GM21786 (cell line): ENCODE measurements at regions not wholly inside any gene's neighbourhood (a gene's known extent, or its start where the extent isn't known, plus 50 kb on each side); places are given as distances from the start of the nearest gene placed in this dataset.
"Not testable (repeated sequence)": the region's sequence is repeated elsewhere in the genome, so short reads cannot be mapped to it uniquely, and the experiment has no call there.

Experiments
- ATAC-seq: cut with Tn5 transposase; IDR thresholded peaks from one replicate; pipeline ENCODE4 v1.9.1; 2021; ENCODE audit not compliant: unreplicated experiment

DNA sequence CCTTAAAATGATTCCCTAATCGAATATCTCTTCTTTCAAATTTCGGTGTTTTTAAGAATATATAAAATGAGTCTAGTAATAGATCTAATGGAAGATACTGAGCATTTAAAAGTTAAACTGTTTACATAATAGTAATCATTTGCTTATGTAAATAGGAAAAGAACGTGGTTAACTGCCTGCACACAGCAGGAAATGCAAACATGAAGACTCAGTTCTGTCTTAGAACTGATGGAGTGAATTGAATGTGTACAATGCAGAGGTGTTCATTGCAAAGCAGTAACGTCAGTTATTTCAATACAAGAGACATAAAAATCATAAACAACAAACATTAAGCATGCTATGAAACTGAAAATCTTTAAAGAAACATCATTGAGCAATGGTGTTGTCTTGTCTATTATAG, 359.4 kb upstream of the ADAMTS5 start:
- no peak for ATAC-seq

DNA sequence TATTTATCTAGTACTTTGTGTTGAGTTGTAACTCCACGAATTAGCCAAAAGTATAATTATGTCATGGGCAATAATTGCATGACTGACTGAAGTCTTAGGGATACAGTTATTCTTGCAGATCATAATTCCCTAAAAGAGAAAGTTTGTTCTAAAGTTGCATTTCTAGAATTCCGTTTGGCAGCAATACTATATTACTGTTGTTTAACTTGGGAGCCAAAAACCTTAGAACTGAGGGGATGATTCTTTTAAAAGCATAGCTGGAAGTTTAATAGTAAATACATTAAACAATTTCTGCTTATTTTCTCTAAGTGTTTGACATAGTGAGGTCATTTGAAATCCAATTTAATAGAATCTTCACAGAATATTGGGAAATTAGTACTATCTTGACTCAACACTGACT, 356.4 kb upstream of the ADAMTS5 start:
- ATAC-seq: no peak

DNA sequence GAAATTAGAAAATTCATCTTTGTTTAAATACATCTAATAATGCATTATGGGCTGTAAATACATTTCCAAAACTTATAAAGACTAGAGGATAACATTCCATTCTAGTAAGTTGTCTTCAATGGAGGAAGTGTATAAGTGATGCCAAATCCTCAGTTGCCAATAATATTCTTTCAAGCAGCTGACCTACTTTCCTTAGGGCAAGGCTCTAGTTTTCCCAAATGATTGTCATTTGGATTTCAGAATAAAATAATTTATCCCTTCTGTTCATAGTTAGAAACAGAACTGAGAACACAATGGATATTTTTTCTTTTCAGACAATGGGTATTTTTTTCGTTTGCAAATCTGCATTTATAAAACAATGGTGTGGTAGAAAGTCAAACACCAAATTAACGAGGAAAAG, 354.9 kb upstream of the ADAMTS5 start:
- ATAC-seq: no peak

DNA sequence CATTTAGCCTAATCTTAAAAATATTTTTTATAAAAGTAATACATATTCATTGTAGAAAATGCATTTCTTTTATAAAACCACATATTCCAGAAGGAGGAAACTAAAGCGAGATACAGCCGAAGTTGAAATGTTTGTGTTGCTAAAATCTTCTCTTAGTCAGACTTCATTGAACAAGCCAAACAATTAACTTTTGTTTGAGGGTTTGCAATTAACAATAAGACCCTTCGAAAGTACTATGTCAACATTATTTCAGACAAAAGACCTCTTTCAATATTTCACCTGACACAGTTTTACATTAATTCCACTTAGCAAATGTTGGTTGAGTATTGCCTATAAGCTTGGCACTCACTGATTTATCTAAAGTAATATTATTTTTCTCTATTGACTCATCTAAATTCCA, 354.0 kb upstream of the ADAMTS5 start:
- ATAC-seq: no peak

DNA sequence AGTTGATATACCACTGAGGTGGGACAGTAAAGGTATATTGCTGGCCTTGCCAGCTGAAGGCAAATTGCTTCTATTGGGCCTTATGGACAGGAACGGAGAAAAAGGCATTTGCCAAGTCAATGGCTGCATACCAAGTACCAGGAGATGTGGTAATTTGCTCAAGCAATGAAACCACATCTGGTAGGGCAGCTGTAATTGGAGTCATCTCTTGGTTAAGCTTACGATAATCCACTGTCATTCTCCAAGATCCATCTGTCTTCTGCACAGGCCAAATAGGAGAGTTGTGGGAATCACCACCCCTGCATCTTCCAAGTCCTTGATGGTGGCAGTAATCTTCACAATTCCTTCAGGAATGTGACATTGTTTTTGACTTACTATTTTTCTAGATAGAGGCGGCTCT, 350.7 kb upstream of the ADAMTS5 start:
- ATAC-seq: not testable (repeated sequence)

DNA sequence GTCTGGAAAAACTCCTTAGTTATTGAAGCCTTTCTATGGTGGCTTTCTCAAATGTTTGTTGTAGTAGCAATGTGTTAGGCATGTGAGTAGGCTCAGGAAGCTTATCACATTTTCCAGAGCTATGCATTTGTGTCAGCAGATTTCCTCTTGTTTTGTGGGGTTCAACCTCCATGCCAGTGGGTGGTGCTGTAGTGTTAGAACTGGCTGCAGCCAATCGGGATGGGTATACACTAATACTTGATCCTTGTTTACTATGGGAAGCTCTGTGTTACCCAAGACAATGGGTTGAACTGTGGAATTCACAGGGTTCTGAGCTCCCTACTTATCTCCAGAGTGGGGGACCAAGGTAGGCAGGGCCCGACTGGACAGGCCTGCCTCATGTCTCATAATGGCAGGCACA, 348.5 kb upstream of the ADAMTS5 start:
- ATAC-seq: no peak

DNA sequence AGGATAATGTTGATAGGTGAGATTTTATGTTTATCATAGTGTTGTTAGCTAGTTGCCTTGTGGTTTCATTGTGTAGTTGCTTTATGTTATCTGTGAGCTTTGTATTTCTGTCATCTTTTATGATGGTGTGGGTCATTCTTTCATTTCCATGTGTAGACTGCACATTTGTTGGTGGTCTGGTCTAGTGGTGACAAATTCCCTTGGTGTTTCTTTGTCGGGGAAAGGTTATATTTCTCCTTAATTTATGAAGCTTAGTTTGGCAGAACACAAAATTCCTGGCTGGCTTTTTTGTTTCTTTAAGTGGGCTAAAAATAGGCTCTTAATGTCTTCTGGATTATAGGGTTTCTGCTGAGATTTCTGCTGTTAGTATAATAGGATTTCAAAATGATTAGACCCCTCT, 347.2 kb upstream of the ADAMTS5 start:
- ATAC-seq: no peak

DNA sequence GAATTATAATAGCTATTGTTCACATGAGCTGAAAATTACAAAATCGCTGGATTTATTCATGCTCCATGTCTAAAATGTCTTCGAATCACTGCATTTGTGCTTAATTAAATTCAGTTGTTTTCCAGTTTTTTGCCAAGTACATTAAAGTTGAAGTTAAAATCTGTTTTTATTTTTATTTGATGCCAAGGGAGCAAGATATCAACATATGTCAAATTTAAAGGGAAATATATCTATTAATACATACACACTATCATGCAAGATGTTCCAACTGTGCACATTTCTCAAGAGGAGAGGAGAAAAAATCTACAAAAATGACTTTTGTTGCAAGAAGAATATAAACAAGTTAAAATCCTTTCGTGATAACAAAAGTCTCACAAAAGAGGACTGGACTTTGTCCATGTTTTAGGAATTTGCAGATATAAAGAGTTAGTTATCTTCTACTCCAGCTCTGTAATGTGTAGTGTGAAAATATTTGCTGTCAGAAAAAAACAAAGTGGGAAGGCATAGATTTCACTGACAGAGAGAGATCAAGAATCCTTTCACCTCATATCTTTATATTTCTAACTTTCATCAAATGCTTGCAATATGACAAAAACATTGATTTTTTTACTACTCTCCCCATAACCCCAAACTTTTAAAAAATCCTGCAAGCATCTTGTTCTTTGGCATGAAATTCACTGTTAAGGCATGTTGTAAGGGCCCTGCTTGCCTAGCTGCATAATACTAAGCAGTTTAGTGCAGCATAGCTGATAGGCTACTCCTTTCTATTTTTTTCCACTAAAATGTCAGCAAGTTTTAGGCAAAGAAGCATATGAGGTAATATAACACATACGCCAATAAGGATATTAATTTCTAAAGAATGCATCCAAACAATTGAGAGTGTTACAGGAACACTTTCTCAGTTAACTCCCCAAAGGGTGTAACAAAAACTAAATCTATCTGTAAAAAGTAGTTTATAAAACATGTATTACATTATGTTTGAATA, 340.2 kb upstream of the ADAMTS5 start:
- ATAC-seq: no peak

DNA sequence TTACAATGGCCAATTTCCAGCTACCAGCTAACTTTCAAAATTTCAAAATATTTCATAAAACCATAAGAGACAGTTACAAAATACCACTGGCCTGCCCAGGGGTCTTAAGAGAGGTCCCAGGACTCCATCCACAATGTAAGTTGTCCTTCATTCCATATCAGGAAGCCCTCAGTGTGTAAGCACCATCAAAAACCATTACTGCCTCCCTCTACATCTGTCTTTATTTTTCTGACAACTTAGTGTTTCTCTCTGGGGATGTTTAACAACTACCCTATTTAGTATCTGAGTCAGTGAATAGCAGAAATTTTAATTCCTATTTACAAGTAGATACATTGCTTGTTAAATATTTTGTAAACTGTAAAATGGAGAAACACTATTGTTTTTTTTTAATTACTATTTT, 339.3 kb upstream of the ADAMTS5 start:
- no peak for ATAC-seq

DNA sequence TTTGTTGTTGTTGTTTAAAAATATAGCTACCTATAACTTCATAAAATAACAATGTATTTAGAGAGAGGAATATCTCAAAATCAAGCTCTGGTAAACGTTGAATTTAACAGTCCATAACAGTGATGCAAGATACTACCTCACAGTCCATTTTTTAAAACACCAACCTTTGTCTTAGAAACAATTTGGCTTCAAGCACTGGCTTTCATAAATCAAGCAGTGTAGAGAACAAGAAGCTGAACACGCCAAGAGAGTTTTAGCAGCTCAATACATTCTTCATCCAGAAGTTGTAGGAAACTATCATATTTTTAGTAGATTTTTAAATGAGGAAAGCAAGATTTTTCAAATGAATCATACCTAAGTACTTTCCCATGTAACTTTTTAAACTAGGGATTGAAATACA, 334.3 kb upstream of the ADAMTS5 start:
- ATAC-seq: no peak

DNA sequence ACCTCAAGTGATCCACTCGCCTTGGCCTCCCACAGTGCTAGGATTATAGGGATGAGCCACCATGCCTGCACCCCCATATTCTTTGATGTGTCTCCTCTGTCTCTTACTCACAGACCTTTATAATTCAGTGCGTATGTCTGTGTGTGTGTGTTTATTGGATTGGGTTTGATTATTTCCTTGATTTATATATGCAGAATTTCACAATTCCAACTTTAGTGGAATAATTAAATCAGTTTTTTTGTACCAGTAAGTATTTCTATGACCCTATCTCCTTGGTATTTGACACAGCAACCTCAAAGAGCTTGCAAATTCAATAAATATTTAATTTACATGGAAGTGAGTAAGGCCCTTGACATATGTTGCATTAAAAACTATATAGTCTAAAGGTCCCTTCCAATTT, 333.9 kb upstream of the ADAMTS5 start:
- no peak for ATAC-seq

DNA sequence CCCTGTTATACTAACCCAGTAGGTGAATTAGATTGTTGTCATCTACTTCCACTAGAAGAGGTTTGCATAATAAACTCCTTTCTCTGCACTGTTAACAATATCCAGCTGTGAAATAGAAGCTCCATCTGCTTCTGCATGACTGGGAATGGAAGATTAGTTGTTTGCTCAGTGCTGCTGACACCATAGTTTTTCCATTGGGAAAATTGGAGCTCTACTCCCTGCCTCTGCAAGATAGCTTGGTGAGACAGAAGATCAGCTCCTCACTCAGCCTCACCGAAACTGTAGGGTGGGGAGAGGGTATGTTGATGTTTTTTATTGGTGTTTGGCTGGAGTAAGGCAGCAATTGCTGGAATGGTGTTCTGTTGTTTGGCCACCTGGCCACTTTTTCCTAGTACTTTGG, 331.6 kb upstream of the ADAMTS5 start:
- no peak for ATAC-seq

DNA sequence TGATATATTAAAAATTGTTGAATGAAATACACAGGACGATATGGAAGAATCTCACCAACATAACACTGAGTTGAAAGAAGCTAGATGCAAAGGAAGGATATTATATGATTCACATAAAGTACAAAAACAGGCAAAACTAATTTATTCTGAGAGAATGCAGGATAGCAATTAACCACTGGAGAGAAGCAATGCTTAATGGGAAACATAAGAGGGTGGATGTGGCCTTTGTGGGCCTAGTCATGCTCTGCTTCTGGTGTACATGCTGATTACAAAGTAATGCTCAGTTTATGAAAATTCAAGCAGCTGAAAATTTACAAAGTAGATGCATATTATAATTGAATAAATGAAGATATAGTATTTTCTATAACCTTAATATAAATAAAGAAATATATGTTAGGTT, 326.4 kb upstream of the ADAMTS5 start:
- no peak for ATAC-seq

DNA sequence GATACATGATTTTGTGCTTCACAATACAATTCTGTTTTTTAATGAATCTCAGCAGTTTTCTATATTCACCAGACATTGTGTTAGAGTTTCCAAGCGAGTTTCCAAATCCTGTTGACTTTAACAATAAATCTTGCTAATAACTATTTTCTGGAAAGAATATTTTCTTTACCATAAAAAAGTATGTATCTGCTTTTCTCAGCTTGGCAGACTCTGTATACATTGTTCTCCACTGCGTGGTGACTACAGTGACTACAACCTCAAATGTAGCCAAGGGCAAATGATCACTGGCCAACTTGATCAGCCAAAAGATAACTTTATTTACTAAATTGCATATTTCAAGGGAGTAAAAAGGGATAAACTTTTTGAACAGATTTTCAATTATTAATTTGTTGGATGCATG, 325.9 kb upstream of the ADAMTS5 start:
- ATAC-seq: no peak

DNA sequence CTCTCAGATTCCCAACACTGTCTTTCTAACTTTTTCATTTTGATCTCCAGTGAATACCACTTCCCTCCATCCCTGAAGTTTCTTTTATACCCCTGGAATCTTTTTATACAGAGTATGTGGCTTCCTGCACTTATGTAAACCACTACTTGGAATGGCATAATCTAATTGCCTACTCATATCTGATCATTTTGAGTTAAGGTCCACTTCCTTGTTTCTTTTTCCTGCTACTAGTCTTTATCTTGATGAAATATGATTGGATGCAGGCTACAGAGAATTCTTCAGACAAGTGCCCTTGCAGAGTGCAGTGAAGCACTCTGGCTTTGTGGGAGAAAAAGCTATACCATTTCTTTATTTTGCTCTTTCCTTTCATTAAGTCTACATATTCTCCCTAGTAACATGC, 325.3 kb upstream of the ADAMTS5 start:
- ATAC-seq: no peak

DNA sequence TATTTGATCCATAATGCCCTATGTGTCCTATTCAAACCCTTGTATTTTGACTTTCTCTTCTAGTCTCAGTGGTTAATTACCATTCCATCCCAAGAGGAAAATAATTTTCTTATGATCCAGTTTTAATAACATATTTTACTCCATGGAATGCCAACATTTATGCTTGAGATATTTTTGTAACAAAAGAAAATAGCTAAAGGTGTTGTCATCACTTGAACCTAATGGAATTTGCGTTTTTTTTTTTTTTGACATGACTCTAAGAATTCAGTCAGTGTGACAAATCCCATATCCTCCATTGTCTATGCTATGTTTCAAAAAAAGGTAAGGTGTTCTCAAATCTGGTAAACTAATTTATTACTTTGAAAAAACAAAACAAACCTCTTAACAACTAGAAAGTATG, 324.1 kb upstream of the ADAMTS5 start:
- no peak for ATAC-seq

DNA sequence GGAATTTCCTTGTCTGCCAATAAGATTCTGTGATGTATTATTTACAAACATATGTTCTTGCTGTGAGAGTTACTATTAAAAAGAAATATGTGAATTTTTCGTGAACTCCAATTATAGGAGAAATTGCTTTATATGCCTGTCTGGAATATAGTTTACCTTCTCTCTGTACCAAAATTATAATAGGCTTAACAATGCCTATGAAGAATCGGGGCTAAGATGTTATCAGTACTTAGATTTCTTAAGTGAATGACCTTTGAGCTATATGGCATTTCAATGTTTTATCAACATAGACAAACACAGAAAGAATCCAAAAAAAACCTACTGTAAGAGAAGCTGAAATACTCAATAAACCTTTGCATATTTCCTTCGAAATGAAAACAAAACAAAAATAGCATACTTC, 323.1 kb upstream of the ADAMTS5 start:
- ATAC-seq: no peak

DNA sequence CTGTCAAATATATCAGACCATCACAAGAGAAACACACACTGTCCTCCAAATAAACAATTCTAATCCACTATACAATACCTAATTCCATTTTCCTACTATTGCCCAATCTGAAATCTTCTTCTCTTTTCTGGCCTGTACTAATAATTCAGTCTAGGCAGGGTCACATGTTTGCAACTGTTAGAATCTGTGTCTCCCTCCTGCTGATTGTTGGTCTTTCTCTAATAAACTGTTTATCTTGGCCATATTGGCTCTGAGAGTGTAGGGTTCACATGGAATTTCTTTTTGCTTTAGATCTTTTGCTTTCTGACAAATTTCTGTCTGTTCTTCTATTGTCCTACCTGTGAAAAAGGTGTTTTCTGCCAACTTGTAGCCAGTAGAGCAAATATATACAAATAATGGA, 319.9 kb upstream of the ADAMTS5 start:
- ATAC-seq: no peak

DNA sequence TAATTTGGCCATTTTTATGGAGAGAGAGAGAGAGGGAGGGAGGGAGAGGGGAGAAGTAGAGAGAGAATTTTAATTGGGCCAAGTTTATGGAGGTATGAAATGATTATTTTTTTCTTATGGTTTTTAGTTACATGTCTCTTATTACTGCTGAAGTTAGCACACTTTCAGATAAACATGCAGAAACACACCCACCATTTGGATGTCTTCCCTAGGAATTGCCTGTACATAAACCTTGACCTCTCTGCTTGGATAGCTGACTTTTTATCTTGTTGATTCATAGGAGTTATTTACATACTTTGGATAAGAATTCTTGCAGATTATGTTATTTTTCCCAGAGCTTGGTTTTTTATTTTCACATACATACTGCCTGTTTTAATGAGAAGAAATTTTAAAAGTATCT, 310.2 kb upstream of the ADAMTS5 start:
- no peak for ATAC-seq

DNA sequence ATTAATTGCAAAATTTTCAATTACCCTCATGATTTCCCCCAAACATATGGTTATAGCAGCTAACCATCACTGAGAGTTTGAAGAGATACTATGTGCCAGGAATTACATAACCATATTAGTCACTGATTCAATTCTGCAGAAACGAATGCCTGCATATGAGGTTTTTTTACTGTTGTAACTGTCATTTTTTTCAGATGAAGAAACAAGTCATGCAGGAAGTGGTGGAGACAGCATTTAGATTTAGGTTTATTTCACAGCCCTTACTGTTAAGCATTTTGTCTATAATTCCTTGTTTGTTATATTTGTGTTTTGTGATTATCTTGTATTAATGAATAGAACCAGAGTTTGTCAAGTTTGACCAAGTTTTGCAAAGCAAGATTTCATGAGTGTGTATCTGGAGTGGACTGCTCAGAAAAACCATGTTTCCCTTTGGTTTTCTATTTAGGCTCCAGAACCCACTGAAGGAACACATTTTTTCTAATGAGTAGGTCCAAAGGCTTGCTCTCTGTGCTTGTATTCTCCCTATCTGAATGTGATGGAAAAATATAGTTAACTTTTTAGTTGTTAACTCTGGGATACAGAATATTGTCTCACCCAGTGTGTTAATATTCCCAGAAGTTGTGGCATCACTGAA, 308.5 kb upstream of the ADAMTS5 start:
- ATAC-seq: no peak

DNA sequence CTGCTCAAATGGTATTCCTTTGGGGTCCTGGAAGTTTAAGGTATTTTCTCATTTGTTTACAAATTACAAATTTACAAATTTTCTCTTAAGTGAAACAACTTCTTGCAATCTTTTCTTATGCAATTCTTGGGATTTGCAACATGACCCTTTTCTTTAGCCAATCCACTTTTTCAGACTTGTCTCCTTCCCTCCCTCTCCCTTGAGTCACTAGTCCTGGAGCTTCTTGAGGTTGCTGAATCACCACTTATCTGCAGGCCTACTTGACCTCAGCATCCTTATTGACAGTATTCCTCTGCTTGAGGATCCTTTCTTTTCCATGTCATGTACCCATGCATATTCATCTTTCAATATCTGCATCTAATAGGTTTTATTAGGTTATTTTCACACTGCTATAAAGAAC, 302.8 kb upstream of the ADAMTS5 start:
- no peak for ATAC-seq

DNA sequence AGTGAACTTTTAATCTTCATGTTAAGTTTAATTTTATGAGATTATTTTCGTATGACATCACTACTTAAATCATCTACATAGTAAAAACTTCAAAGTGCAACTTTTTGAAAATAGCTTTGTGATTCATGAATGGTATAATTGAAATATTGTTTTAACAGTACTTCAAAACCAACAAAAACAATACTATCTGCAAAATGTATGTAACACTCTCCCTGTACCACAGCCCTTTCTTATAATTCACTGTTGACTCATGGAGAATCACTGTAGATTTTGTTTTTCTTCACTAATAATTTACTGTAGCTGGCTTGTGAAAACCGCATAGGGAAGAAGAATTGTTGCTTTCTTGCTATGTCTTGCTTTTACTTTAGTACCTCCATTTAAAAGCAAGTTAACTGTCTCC, 301.4 kb upstream of the ADAMTS5 start:
- ATAC-seq: no peak

DNA sequence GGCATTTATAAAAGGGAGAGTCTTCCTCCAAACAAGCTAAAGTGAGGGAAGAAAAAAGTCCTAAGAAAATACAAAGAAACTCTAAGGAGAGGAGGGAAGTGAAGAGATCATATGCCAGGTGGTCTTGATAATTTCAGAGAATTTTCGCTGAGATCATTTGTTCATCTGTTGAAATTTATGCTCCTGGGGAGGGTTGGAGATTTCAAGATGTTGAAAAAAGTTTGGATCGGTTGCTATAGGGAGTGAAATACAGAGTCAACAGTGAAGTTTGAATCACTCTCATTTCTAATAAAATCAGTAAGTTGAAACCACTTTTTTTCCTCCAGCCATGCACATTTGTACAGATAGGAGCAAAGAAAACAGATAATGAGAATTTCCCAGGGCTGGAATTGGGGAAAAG, 299.1 kb upstream of the ADAMTS5 start:
- ATAC-seq: no peak
